Endothelial cell of umbilical vein (primary cell): ENCODE measurements at regions not wholly inside any gene's neighbourhood (a gene's known extent, or its start where the extent isn't known, plus 50 kb on each side); places are given as distances from the start of the nearest gene placed in this dataset.

Source experiments
- BruUV-seq: library from RNA; stranded (reverse); fragments of 400-500 nt; replicated peaks from 2 replicates; lab custom pipeline; 2021; lab: Mats Ljungman, UMichigan
- CTCF ChIA-PET: fragments of 300-600, 350-600 bp; sonication (Branson Sonifier 250); formaldehyde crosslinking; loops from one replicate; lab custom pipeline; 2021; ENCODE audit warnings: antibody characterized with exemption, inconsistent platforms; lab: Charles Lee
- POLR2A ChIA-PET: fragments of 300-600, 350-600 bp; sonication (Branson Sonifier 250); formaldehyde crosslinking; loops from one replicate; lab custom pipeline; 2021; ENCODE audit warnings: antibody characterized with exemption, inconsistent platforms; lab: Charles Lee
- DNase-seq: peaks from one replicate; pipeline ENCODE4 v3.0.0-alpha.2; 2011; ENCODE audit warnings: low read depth, low spot score
- FAIRE-seq: peaks from 2 replicates; lab custom pipeline; 2011; peaks lifted over from hg19 to GRCh38; lab: Jason Lieb, UNC
- H2AFZ ChIP-seq: 2 replicates; pipeline ENCODE4 v1.6.0; 2012; ENCODE audit warnings: low read depth, low read length, control low read depth, inconsistent platforms
- H3K27ac ChIP-seq: 2 replicates; pipeline ENCODE4 v1.5.1; 2011; ENCODE audit warnings: low read depth, mild to moderate bottlenecking, control low read depth, low read length, moderate library complexity; ENCODE audit not compliant: insufficient read depth
- H3K27me3 ChIP-seq, 2 experiments: 2 replicates each; pipeline versions ENCODE4 v1.6.0 to v1.6.1; 2011; ENCODE audit warnings: low read length in 2 of 2, mixed read lengths in 1 of 2; ENCODE audit not compliant: control insufficient read depth in 2 of 2, insufficient read depth in 2 of 2
- H3K36me3 ChIP-seq, 2 experiments: 2 replicates in 1 of 2; 3 replicates in 1 of 2; pipeline ENCODE4 v1.5.1; 2011; ENCODE audit warnings: low read length in 2 of 2, mild to moderate bottlenecking in 1 of 2, moderate library complexity in 1 of 2; ENCODE audit not compliant: control insufficient read depth in 2 of 2, insufficient read depth in 2 of 2; ENCODE audit errors: extremely low read depth in 1 of 2
- H3K4me1 ChIP-seq: 3 replicates; pipeline ENCODE4 v1.5.1; 2011; ENCODE audit warnings: mild to moderate bottlenecking, low read length; ENCODE audit not compliant: control insufficient read depth, insufficient read depth; ENCODE audit errors: extremely low read depth
- H3K4me2 ChIP-seq: 2 replicates; pipeline ENCODE4 v1.6.1; 2011; ENCODE audit warnings: low read length, control low read depth, mixed read lengths; ENCODE audit not compliant: insufficient read depth
- H3K4me3 ChIP-seq, 3 experiments: fragments of 200-600 bp in 1 of 3; sonication (generic), shearing (Covaris generic) in 1 of 3; replicated peaks in 1 of 3; 2 replicates each; pipeline ENCODE4 v1.5.1; 2011 to 2016; ENCODE audit warnings: control low read depth in 3 of 3, low read length in 3 of 3, mild to moderate bottlenecking in 2 of 3, inconsistent platforms in 1 of 3, low read depth in 1 of 3, moderate library complexity in 1 of 3; ENCODE audit not compliant: insufficient read depth in 1 of 3
- H3K79me2 ChIP-seq: 2 replicates; pipeline ENCODE4 v1.6.0; 2012; ENCODE audit warnings: low read length, inconsistent platforms; ENCODE audit not compliant: control insufficient read depth, insufficient read depth
- H3K9ac ChIP-seq: replicated peaks from 2 replicates; pipeline ENCODE3; 2011; ENCODE audit warnings: low read length, control low read depth; ENCODE audit not compliant: insufficient read depth; ENCODE audit errors: extremely low read depth
- H3K9me1 ChIP-seq: replicated peaks from 3 replicates; pipeline ENCODE4 v1.6.0; 2011; ENCODE audit warnings: mild to moderate bottlenecking, low read length; ENCODE audit not compliant: control insufficient read depth, insufficient read depth; ENCODE audit errors: extremely low read depth
- H3K9me3 ChIP-seq: replicated peaks from 2 replicates; pipeline ENCODE4 v1.5.1; 2012; ENCODE audit warnings: low read length, inconsistent platforms; ENCODE audit not compliant: control insufficient read depth, insufficient read depth
- H4K20me1 ChIP-seq: replicated peaks from 2 replicates; pipeline ENCODE3; 2011; ENCODE audit warnings: mild to moderate bottlenecking, low read length; ENCODE audit not compliant: control insufficient read depth, insufficient read depth; ENCODE audit errors: extremely low read depth
- EZH2 ChIP-seq: IDR thresholded peaks from 2 replicates; pipeline ENCODE4 v1.6.1; 2012; ENCODE audit warnings: borderline replicate concordance, low read depth, mild to moderate bottlenecking, moderate library complexity, low read length, inconsistent platforms; ENCODE audit not compliant: severe bottlenecking
- FOS ChIP-seq: IDR thresholded peaks from 2 replicates; pipeline ENCODE4 v1.6.1; 2011; ENCODE audit warnings: mild to moderate bottlenecking, low read length, moderate library complexity, borderline replicate concordance; ENCODE audit not compliant: insufficient read depth
- GATA2 ChIP-seq: IDR thresholded peaks from 2 replicates; pipeline ENCODE4 v1.7.0; 2011; ENCODE audit warnings: low read depth, mild to moderate bottlenecking, moderate library complexity, mixed read lengths, low read length; ENCODE audit not compliant: insufficient read length, insufficient read depth
- JUN ChIP-seq: IDR thresholded peaks from 2 replicates; pipeline ENCODE4 v1.6.1; 2011; ENCODE audit warnings: borderline replicate concordance, low read depth; ENCODE audit not compliant: insufficient read length, insufficient read depth
- MYC ChIP-seq: IDR thresholded peaks from one replicate; pipeline ENCODE4 v1.6.1; 2011; ENCODE audit warnings: mild to moderate bottlenecking, low read depth, low read length
- POLR2A ChIP-seq: IDR thresholded peaks from 2 replicates; pipeline ENCODE4 v1.6.1; 2012; ENCODE audit warnings: low read depth, mild to moderate bottlenecking, control low read depth, low read length
- POLR2AphosphoS5 ChIP-seq: IDR thresholded peaks from 2 replicates; pipeline ENCODE4 v1.6.1; 2012; ENCODE audit warnings: low read depth, mild to moderate bottlenecking, control low read depth, low read length, moderate library complexity; ENCODE audit not compliant: insufficient read depth
- dilution Hi-C: fragments of 300-500 bp; cut with MboI; formaldehyde crosslinking; loops from one replicate; pipeline ENCODE4 v1.15.0; 2019; ENCODE audit warnings: low sequenced_read_pairs; ENCODE audit not compliant: extremely low pct_ligation_motif_present
- intact Hi-C: fragments of 100-400 bp; cut with micrococcal nuclease; formaldehyde crosslinking; loops from one replicate; pipeline ENCODE4 v1.10.0; 2022
- TF ChIP-seq, protein P1 (sequence below), 2 donors: IDR thresholded peaks; 1 replicate in 1 of 2; 2 replicates in 1 of 2; pipeline ENCODE4 v1.5.1; 2011; ENCODE audit warnings: low read length in 2 of 2, mild to moderate bottlenecking in 2 of 2, moderate library complexity in 2 of 2, control low read depth in 1 of 2, inconsistent platforms in 1 of 2, low read depth in 1 of 2; ENCODE audit not compliant: insufficient read depth in 1 of 2; ENCODE audit errors: extremely low read depth in 1 of 2
- TF ChIP-seq, protein P2 (sequence below): IDR thresholded peaks from 2 replicates; pipeline ENCODE4 v1.6.1; 2011; ENCODE audit not compliant: insufficient read depth, insufficient read length

GRCh38 chr1:17949511-17949910, 158.1 kb upstream of the IGSF21 start:
- no peak overlapping the region for H3K9ac ChIP-seq
- CTCF ChIA-PET: no interaction called here

DNA sequence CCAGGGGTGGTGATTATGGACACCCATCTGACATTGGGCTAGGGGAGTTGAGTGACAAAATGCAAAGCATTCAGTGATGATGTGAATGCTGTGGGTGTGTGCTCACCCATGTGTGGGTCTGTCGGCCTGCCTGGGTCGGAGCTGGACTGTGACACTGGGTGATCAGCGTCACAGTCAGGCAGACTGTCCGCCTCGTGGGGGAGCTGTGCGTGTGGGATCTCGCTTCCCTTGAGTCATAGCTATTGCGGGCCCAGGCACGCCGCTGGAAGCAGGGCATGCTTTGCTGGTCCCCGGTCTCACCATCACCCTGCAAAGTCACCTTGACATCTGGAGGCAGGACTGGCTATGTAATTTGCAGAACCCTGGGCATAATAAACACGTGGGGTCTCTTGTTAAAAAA, 156.9 kb upstream of the IGSF21 start:
- Histone ChIP-seq H3K4me3 (no peak overlapping the region), H3K27me3 (no peaks in the 10 kb centered on the region), H3K27ac (no peak overlapping the region), H3K9me3 (peaks cover 2% of the 10 kb centered on the region), H3K9me1 (no peaks in the 10 kb centered on the region), H3K4me2 (no peak overlapping the region), H3K36me3 (no peaks in the 10 kb centered on the region), H3K9ac (no peak overlapping the region), H3K79me2 (no peaks in the 10 kb centered on the region), H2AFZ (no peak overlapping the region), H4K20me1 (no peaks in the 10 kb centered on the region), H3K4me1 (no peaks in the 10 kb centered on the region)
- FAIRE-seq (no peak), DNase-seq (no peak)
- dilution Hi-C loops: no loop called here
- intact Hi-C loops: no loop called here
- POLR2A ChIA-PET: no interaction called here
- BruUV-seq: no TSS peak
- TF ChIP-seq MYC (no peak), POLR2A (no peak), GATA2 (no peak), JUN (no peak), POLR2AphosphoS5 (no peak), EZH2 (no peak), FOS (no peak)
- TF ChIP-seq, protein P1, sequence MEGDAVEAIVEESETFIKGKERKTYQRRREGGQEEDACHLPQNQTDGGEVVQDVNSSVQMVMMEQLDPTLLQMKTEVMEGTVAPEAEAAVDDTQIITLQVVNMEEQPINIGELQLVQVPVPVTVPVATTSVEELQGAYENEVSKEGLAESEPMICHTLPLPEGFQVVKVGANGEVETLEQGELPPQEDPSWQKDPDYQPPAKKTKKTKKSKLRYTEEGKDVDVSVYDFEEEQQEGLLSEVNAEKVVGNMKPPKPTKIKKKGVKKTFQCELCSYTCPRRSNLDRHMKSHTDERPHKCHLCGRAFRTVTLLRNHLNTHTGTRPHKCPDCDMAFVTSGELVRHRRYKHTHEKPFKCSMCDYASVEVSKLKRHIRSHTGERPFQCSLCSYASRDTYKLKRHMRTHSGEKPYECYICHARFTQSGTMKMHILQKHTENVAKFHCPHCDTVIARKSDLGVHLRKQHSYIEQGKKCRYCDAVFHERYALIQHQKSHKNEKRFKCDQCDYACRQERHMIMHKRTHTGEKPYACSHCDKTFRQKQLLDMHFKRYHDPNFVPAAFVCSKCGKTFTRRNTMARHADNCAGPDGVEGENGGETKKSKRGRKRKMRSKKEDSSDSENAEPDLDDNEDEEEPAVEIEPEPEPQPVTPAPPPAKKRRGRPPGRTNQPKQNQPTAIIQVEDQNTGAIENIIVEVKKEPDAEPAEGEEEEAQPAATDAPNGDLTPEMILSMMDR (IDR thresholded peaks at IDR 0.05; ENCODE audit: extremely low read depth in 1 of 2, insufficient read depth in 1 of 2, low read depth in 1 of 2, low read length in 2 of 2): no peak
- TF ChIP-seq, protein P2, sequence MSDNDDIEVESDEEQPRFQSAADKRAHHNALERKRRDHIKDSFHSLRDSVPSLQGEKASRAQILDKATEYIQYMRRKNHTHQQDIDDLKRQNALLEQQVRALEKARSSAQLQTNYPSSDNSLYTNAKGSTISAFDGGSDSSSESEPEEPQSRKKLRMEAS: no peak
- CTCF ChIA-PET: no interaction called here

More at GRCh38 chr1:17949511-17949910, 158.1 kb upstream of the IGSF21 start:
- DNase-seq: no peak
- Histone ChIP-seq H3K27ac (no peak overlapping the region), H3K4me2 (no peak overlapping the region), H3K36me3 (no peaks in the 10 kb centered on the region), H3K4me1 (no peaks in the 10 kb centered on the region), H3K9me3 (peaks cover 2% of the 10 kb centered on the region), H3K79me2 (no peaks in the 10 kb centered on the region), H3K4me3 (no peak overlapping the region), H2AFZ (no peak overlapping the region), H3K27me3 (no peaks in the 10 kb centered on the region), H4K20me1 (no peaks in the 10 kb centered on the region), H3K9me1 (no peaks in the 10 kb centered on the region)
- BruUV-seq: no TSS peak
- dilution Hi-C loops (no loop called here), intact Hi-C loops (no loop called here)
- TF ChIP-seq JUN: no peak
- no peak for TF ChIP-seq FOS
- TF ChIP-seq GATA2: no peak
- TF ChIP-seq MYC: no peak
- TF ChIP-seq, protein P2: no peak
- no peak for TF ChIP-seq POLR2A
- TF ChIP-seq EZH2: no peak
- POLR2A ChIA-PET: no interaction called here
- FAIRE-seq: no peak
